ENCODE measurements at regions not wholly inside any gene's neighbourhood (a gene's known extent, or its start where the extent isn't known, plus 50 kb on each side); places are given as distances from the start of the nearest gene placed in this dataset.
A peak's percentile ranks its signal among the peaks of the same experiment; 100 is the strongest.
"Not testable (repeated sequence)": the region's sequence is repeated elsewhere in the genome, so short reads cannot be mapped to it uniquely, and the experiment has no call there.

DNA sequence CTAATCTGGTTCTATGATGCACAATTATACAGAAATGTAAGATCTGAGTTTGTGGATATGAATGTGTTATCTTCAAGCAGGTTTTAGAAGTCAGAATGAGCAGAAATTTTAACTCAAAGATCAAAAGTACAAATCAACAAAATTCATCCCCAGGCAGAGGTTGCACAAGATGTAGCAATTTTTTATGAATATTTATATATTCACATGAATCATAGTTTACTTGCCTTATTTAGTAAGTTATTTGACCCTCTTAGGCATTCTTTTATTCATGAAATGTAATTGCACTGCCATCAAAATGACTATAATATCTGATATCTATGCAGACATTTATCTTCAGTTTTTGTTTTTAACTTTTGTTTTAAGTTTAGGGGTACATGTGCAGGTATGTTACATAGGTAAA, 103.1 kb upstream of the DAZL start:
- DNase-seq (ENCODE audit: low spot score): no peak

DNA sequence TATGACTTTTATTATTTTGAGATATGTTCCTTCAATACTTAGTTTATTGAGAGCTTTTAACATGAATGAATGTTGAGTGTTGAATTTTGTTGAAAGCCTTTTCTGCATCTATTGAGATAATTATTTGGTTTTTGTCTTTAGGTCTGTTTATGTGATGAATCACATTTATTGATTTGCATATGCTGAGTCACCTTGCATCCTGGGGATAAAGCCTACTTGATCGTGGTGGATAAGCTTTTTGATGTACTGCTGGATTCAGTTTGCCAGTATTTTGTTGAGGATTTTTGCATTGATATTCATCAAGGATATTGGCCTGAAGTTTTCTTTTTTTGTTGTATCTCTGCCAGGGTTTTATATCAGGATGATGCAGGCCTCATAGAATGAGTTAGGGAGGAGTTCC, 106.5 kb upstream of the DAZL start:
- DNase-seq (ENCODE audit: low spot score): not testable (repeated sequence)

DNA sequence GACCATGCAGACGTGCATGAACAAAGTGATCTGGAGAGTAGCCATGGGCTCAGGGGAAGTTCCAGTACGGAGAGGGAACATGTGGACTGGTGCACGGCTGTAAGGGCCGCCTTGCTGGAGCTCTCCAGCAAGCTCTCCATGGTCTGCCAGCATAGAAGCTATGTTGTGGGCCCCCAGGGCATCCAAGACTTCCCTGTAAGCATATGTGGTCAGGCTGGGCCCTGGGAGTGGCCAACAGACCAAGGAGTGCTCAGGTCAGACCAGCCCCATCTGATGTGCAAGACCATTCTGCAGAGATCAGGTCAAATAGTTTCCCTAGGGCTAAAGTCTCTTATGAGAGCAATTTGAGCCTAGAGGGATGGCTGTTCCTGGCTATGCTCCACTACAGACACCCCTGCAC, 110.1 kb upstream of the DAZL start:
- no peak for DNase-seq (ENCODE audit: low spot score)

DNA sequence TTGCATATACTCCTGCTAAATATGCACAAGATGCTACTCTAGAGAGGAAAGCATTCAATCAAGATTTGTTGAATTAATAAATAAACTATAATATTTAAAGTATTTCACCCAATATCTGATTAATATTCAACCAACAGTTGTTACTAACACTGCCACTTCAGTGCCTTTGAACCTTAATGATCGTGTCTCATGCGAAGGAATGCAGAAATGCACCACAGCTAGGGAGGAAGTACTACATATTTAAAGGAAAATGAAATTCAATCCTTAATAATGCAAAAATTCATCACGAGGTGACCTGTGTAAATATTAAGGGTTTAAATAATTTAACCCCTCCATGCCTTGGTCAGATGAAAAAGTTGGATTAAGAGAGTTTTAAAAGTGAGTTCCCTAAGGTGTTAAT, 114.2 kb upstream of the DAZL start:
- no peak for DNase-seq (ENCODE audit: low spot score)

DNA sequence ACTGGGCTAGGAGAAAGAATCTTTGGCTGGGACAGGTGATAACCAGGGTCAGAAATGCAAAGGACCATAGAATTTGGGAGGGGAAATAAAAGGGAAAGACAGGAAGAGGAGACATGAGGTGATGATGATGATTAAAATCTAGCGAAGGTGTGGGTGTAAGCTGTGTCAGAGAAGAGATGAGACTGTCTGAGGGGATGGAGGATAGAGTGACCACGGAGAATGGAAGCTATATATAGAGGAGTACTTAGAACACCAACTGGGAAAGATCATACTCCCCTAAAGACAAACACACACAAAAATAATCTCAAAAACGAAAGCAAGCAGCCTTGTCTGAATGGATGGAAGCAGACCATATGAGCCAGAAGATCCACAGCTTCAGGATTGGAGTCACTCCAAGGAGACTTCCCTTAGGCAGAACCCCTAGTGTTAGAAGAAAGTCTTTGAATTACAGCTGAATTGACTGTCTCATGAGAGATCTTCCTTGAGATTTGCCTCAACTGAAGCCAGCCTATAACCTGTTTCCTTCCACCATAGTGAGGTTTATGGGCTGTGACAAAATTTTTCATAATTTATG, 115.2 kb upstream of the DAZL start:
- no peak for DNase-seq (ENCODE audit: low spot score)

DNA sequence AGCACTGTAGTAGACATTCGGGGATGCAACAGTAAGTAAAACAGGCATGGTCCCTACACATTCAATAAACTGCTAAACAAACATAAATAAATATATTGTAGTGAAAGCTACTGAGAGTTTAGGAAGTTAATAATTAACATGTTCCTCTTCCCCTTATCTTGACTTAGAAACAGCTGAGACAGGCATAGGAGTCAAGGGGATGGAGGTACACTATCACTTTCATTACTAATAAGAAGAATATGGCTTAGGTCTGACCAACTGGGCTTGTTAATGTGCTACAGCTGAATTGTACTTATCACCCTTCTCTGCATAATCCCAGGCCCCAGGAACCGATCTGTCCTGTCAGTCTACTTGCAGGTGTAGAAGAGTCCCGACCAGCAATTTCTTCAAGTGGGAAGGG, 116.3 kb upstream of the DAZL start:
- peak; percentile 26 for DNase-seq (ENCODE audit: low spot score)

DNA sequence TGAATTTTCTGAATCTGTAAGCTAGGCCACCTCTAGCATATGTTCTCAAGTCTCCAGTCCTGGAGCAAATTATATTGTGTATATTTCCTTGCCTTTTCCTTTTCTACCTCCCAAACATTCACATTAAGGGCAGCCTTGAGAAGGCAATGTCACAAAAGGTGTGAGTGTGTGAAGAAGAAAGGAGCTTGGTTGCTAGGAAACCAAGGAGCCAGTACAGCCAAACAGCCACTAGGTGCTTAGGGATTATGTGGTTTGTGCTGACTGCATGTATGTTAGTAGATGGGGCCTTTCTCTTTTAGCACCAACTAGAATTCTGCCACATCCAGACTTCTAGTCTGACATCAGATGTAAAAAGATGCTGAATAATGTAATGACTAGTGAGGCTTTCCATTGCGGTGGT, 118.8 kb upstream of the DAZL start:
- no peak for DNase-seq (ENCODE audit: low spot score)

DNA sequence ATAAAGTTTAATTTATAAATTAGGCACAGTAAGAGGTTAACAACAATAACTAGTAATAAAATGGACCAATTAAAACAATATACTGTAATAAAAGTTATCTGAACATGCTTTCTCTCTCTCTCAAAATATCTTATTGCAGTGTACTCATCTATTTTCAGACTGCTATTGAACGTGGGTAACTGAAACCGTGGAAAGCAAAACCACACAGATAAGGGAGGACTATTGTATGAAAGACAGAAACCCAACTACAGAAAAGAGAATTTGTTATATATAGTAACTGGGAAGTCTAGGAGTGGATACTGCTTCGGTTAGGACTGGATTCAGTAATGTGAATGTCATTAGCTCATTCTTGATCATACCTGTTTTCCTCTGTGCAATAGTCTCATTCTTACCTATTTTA, 119.3 kb upstream of the DAZL start:
- no peak for DNase-seq (ENCODE audit: low spot score)

DNA sequence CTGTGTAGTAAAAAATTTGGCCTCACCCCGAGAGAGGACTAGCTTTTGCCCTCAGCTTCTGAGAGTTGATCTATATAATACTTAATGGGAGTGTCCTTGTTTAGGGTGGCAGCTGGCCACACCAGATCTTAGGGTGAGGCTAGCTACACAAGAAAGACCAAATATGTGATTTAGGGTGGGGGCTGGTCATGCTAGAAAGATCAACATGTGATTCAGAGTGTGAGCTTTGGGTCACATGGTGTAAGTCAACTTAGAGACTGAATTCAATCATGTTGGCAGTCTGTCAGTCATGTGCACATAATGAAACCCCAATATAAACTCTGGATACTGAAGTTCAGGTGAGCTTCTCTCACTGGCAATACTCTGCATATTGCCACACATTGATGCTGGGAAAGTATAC, 120.7 kb upstream of the DAZL start:
- no peak for DNase-seq (ENCODE audit: low spot score)

DNA sequence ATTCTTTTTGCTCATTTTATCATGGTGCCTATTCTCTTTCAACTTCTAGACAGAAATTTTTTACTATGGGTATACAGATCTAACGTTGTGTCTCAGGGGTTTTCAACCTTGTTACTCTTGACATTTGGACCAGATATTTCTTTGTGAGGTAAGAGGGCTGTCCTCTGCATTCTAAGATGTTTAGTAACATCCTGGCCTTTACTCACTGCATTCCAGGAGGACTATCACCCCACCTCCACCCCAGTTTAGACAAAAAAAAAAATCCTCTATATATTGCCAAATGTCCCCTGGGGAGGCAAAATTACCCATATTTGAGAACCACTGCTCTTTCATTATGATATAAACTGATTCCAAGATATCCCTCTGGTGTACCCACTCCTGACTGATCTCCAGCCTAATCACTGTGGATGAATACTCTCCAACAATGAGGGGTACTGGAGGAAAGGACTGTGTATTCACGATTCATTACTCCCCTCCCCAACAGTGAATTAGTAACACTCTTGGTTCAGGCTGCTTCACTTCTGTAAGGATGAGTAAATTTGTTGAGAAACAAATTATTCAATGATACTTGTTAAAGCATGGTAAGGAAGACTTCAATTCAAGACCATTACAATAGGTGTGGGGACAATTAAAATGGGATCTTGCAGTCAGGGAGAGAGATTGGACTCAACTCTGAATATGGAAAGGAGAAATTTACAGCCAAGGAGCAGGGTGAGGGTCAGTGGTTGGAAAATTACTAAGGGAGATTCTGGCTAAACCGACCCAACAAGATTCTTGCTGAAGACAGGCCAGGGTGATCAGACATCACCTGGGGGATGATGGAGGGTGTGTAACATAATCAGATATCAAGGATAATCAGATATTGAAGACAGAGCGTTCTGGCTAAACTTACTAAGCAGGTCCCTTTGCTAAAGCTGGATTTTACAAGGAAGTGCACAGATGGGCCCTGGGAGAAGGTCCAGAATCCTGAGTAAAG, 123.8 kb upstream of the DAZL start:
- no peak for DNase-seq (ENCODE audit: low spot score)

DNA sequence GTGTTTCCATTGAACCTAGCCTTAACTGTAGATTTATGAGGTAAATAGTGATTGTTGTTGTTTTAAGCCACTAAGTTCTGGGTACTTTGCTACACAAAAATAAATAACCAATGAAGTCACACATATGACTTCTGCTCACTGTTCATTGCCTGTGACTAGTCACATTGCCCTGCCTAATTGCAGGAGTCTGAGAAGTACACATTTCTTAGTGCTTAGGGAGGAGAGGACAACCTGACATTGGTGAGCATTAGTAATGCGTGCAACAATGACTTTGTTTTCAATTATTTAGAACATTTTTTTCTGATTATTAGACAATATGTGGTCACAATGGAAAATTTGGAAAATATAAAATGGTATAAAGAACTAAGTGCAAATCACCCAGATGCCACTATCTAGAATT, 133.2 kb upstream of the DAZL start:
- DNase-seq (ENCODE audit: low spot score): no peak

DNA sequence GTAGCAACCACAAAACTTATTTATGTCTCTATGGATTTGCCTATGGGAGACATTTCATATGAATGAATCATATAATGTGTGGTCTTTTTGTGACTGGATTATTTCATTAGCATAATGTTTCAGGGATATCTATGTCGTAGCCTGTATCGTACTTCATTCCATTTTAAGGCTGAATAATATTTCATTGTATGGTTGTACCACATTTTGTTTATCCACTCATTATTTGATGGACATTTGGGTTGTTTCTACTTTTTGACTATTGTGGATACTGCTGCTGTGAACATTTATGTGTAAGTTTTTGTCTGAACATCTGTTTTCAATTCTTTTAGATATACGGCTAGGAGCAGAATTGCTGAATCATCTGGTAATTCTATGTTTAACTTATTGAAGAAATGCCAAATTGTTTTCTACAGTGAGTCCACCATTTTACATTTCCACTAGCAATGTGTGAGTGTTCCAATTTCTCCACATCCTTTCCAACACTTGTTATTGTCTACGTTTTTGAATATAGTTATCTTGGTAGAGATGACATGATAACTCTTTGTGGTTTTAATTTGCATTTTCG, 134.4 kb upstream of the DAZL start:
- no peak for DNase-seq (ENCODE audit: low spot score)

DNA sequence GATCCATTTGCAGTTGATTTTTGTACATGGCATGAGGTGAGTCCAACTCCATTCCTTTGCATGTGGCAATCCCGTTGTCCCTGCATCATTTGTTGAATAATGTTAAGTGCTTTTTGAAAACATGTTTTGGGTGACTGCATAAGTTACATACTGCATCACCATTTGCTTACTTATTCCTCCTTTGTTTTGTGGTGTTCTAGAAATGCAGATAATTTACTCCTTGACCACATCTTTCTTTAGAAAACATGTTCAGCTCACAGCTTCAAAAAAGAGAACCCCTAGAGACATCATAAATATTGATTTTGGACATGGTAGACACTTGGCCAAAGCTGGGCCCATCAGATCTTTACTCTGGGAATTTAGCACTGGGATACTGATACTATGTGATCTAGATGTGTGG, 135.3 kb upstream of the DAZL start:
- no peak for DNase-seq (ENCODE audit: low spot score)

DNA sequence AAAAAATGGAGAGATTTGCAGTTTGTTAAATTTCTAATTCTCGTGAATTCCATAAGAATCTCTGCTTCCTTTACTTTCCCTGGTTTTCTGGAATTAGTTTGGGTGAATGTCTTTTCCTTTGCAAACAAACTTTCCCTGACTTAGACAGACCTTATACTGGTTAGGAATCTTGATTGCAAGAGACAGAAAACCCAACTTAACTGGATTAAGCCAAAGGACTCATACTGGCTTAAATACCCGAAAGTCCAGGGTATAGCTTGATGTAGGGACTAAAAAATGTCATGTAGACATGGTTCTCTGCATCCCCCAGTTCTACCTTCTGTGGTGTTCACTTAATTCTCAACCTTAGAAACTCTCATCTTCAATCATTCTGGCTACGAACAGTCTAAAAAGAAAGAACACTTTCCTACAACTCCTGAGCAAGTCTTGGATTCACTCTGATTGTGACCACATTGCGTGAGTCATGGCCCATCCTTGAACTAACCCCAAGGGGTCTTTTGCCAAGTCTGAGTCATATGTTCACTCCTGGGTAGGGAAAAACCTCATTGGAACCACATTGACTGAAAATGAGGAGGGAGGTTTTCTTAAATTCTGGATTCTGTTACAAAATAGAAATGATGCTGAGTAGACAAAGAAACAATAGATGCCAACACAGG, 136.0 kb upstream of the DAZL start:
- no peak for DNase-seq (ENCODE audit: low spot score)

DNA sequence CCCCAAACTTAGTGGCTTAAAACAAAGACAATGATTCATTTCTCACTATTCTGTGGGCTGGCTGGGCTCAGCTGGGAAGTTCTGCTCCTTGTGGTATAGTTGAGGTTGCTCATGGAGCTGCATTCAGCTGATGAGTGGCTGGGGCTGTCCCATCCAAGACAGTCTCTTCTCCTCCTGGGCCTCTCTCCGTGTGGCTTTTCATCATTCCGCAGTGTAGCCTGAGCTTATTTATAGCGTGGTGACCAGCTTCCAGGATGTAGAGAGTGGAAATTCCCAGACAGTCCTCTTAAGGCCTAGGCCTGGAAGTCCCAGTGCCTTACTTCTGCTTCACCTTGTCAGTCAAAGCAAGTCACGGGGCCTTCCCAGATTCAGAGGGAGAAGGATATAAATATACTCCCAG, 136.7 kb upstream of the DAZL start:
- DNase-seq (ENCODE audit: low spot score): no peak

DNA sequence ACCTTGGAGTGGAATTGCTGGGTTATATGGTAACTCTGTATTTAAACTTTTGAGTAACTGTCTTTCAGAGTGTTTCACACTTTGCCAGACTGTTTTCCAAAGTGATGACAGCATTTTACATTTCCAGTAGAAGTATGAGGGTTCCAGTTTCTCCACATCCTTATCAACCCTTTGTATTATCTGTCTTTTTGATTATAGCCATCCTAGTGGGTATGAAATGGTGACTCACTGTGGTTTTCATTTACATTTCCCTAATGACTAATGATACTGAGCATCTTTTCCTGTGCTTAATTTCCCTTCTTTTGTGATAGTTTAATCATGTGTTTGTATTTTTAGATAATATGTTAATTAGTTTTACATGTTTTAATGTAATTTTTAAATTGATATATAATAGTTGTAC, 138.1 kb upstream of the DAZL start:
- no peak for DNase-seq (ENCODE audit: low spot score)

DNA sequence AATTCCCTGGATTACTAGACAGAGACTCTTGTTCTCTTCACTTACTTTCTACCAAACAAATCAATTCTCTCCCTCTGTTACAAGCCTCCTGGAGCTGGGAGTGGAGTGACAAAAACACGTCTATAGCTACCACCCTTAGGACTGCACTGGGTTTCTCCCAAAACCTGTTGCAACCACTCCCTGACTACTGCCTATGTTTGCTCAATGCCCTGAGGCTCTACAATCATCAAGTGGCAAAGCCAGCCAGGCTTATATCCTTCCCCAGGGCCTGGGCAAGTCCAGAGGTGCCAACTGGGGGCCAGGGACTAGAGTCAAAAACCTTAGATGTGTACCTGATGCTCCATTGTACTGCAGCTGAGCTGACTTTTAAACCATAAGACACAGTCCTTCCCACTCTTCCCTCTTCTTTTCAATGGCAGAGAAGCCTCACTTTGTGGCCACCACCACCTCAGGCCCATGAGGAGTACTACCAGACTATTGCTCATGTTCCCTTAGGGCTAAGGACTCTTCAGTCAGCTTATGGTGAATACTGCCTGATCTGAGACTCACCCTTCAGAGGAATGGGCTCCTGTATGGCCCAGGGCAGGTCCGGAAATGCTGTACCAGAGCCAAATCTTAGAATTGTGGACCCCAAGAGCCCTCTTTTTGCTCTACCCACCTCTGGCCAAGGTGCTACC, 125.4 kb upstream of the PLCL2 start:
- no peak for DNase-seq (ENCODE audit: low spot score)

DNA sequence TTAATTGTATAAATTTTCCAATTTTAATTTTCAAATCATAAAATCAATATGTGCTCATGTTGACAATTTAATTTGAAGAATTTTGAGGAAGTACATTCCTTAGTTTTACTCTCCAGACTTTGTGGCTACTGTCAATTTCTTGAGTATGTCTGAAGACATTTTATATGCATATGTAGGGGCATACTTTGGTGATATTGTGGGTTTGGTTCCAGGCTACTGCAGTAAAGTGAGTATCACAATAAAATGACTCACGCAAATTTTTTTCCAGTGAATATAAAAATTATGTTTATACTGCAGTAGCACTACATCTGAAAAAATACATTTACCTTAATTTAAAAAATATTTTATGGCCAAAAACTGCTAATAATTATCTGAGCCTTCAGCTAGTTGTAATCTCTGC, 123.2 kb upstream of the PLCL2 start:
- no peak for DNase-seq (ENCODE audit: low spot score)

DNA sequence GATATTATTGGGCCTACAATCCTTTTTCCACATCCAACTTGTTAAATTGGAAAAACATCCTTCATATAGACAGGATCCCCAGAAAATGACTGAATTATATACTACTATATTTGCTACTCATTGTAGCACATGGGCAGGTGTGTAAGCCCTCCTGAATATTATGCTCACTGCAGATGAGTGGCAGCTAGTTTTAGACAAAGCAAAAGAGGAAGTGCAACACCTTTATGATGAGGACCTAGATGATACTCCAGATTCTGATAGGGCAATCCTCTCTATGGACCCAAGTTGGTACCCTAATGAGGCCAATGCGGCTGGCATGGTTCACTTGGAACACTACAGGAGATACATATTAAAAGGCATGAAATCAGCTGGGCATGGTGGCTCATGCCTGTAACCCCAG, 119.1 kb upstream of the PLCL2 start:
- DNase-seq (ENCODE audit: low spot score): no peak

DNA sequence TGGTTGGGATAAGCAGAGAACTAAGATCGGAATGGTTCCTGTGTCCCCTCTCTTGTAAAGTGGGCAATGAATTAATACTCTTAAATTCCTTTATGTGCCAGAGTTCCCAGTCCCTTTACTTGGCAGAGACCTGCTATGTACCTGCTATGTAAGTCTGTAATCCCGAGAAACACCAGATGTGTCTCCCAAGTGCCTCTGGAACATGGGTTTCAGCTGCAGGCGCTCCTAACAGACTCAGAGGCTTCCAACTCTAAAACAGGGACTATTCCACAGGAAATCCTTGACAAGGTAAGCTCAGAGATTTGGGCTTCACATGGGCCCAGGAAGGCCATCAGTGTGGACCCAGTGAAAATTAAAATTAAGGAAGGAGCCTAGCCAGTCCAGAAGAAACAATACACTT, 117.7 kb upstream of the PLCL2 start:
- DNase-seq (ENCODE audit: low spot score): no peak

DNA sequence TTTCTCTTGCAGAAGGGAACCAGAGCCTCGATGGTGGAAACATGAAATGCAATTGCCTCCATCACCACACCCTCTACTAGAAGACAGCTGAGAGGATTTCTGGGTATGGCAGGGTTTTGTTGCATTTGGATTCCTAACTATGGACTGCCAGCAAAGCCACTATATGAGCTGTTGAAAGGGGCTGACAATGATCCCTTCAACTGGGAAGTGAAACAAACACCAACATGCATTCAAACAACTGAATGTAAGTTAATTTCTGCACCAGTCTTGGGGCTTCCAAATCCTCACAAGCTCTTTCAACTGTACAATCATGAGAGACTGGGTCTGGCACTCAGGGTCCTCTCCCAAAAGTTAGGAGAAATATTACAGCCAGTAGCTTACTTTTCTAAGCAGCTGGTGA, 116.7 kb upstream of the PLCL2 start:
- no peak for DNase-seq (ENCODE audit: low spot score)

DNA sequence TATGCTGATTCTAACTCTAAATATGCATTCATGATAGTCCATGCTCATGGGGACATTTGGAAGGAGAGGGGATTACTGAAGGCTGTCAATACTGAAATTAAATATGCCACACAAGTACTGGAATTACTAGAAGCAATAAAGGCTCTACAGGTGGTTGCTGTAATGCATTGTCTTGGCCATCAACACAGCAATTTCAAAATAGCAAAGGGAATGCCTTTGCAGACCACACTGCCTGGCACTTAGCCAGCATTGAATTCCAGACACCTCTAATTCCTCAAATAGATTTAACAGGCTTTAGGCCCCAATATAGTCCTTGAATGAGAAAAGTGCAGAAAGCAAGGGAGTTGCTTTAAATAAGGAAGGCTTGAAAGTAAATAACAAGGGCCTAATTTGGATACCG, 115.8 kb upstream of the PLCL2 start:
- DNase-seq (ENCODE audit: low spot score): no peak
